H9 (cell line): ENCODE measurements at regions not wholly inside any gene's neighbourhood (a gene's known extent, or its start where the extent isn't known, plus 50 kb on each side); places are given as distances from the start of the nearest gene placed in this dataset.

Experiments
- DNase-seq: peaks from one replicate; pipeline ENCODE4 v3.0.0-alpha.2; 2017
- H2AFZ ChIP-seq: one replicate; pipeline ENCODE4 v1.6.1; 2013; ENCODE audit warnings: mild to moderate bottlenecking, low read length, control low read depth, moderate library complexity
- H2AK5ac ChIP-seq: 2 replicates; pipeline ENCODE4 v1.6.1; 2013; ENCODE audit warnings: low read length, control low read depth, mixed read lengths; ENCODE audit not compliant: insufficient read length
- H2BK120ac ChIP-seq: one replicate; pipeline ENCODE4 v1.6.1; 2013; ENCODE audit warnings: low read depth, mild to moderate bottlenecking, low read length, control low read depth, inconsistent platforms; ENCODE audit not compliant: poor library complexity, severe bottlenecking
- H2BK12ac ChIP-seq: 2 replicates; pipeline ENCODE4 v1.6.1; 2013; ENCODE audit warnings: low read length, control low read depth, mixed read lengths, low read depth; ENCODE audit not compliant: insufficient read length
- H2BK15ac ChIP-seq: 2 replicates; pipeline ENCODE4 v1.6.1; 2013; ENCODE audit warnings: low read depth, low read length, control low read depth
- H2BK20ac ChIP-seq: one replicate; pipeline ENCODE4 v1.6.1; 2013; ENCODE audit warnings: low read depth, mild to moderate bottlenecking, low read length, control low read depth, inconsistent platforms; ENCODE audit not compliant: poor library complexity, severe bottlenecking
- H2BK5ac ChIP-seq: 2 replicates; pipeline ENCODE4 v1.6.1; 2013; ENCODE audit warnings: low read length, control low read depth, mixed read lengths; ENCODE audit not compliant: insufficient read length
- H3K14ac ChIP-seq: 2 replicates; pipeline ENCODE4 v1.6.1; 2013; ENCODE audit warnings: low read length, control low read depth; ENCODE audit not compliant: insufficient read depth
- H3K18ac ChIP-seq: 2 replicates; pipeline ENCODE4 v1.6.1; 2013; ENCODE audit warnings: low read depth, mild to moderate bottlenecking, mixed read lengths, low read length, control low read depth; ENCODE audit not compliant: insufficient read length
- H3K23ac ChIP-seq: 2 replicates; pipeline ENCODE4 v1.6.1; 2013; ENCODE audit warnings: low read length, control low read depth, mixed read lengths, low read depth; ENCODE audit not compliant: insufficient read length
- H3K23me2 ChIP-seq: 2 replicates; pipeline ENCODE4 v1.6.1; 2013; ENCODE audit warnings: low read depth, mild to moderate bottlenecking, mixed read lengths, low read length, control low read depth; ENCODE audit not compliant: insufficient read length, poor library complexity, severe bottlenecking
- H3K27ac ChIP-seq: 2 replicates; pipeline ENCODE4 v1.5.1; 2013; ENCODE audit warnings: low read length, control low read depth, mixed read lengths, low read depth; ENCODE audit not compliant: insufficient read length
- H3K27me3 ChIP-seq: 2 replicates; pipeline ENCODE4 v1.6.1; 2013; ENCODE audit warnings: low read length, control low read depth, inconsistent platforms; ENCODE audit not compliant: insufficient read depth
- H3K4ac ChIP-seq: 2 replicates; pipeline ENCODE4 v1.6.1; 2013; ENCODE audit warnings: low read depth, mild to moderate bottlenecking, control low read depth, inconsistent platforms, low read length, moderate library complexity
- H3K4me1 ChIP-seq: 2 replicates; pipeline ENCODE4 v1.6.1; 2013; ENCODE audit warnings: low read length, control low read depth, inconsistent platforms; ENCODE audit not compliant: insufficient read depth
- H3K4me2 ChIP-seq: 2 replicates; pipeline ENCODE4 v1.6.1; 2013; ENCODE audit warnings: low read length, control low read depth, mixed read lengths; ENCODE audit not compliant: insufficient read length, insufficient read depth
- H3K56ac ChIP-seq: 2 replicates; pipeline ENCODE4 v1.6.1; 2013; ENCODE audit warnings: low read depth, mild to moderate bottlenecking, mixed read lengths, low read length, control low read depth; ENCODE audit not compliant: insufficient read length
- H3K79me1 ChIP-seq: 2 replicates; pipeline ENCODE4 v1.6.1; 2013; ENCODE audit warnings: low read depth, mild to moderate bottlenecking, moderate library complexity, low read length, control low read depth, inconsistent platforms; ENCODE audit not compliant: insufficient read depth, poor library complexity, severe bottlenecking
- H3K79me2 ChIP-seq: 2 replicates; pipeline ENCODE4 v1.6.1; 2013; ENCODE audit warnings: low read length, control low read depth, inconsistent platforms; ENCODE audit not compliant: insufficient read depth
- H3K9ac ChIP-seq: 2 replicates; pipeline ENCODE4 v1.6.1; 2013; ENCODE audit warnings: low read length, control low read depth, mixed read lengths; ENCODE audit not compliant: insufficient read length; ENCODE audit errors: extremely low read depth
- H3K9me3 ChIP-seq: one replicate; pipeline ENCODE4 v1.6.1; 2013; ENCODE audit warnings: low read depth, low read length, inconsistent platforms; ENCODE audit not compliant: control insufficient read depth
- H3T11ph ChIP-seq: one replicate; pipeline ENCODE4 v1.6.1; 2013; ENCODE audit warnings: mild to moderate bottlenecking, low read length, control low read depth, inconsistent platforms
- H4K20me1 ChIP-seq: one replicate; pipeline ENCODE4 v1.6.1; 2013; ENCODE audit not compliant: control insufficient read depth, insufficient read length, insufficient read depth
- H4K5ac ChIP-seq: 2 replicates; pipeline ENCODE4 v1.6.1; 2013; ENCODE audit warnings: low read depth, mild to moderate bottlenecking, mixed read lengths, low read length, control low read depth; ENCODE audit not compliant: insufficient read length
- H4K8ac ChIP-seq: replicated peaks from 2 replicates; pipeline ENCODE4 v1.6.1; 2013; ENCODE audit warnings: low read length, control low read depth, mixed read lengths, low read depth; ENCODE audit not compliant: insufficient read length
- H4K91ac ChIP-seq: 2 replicates; pipeline ENCODE4 v1.6.1; 2013; ENCODE audit warnings: low read depth, mild to moderate bottlenecking, moderate library complexity, mixed read lengths, low read length, control low read depth; ENCODE audit not compliant: insufficient read length
- H3K27ac Mint-ChIP-seq, 3 experiments: 2 replicates in 2 of 3; 3 replicates in 1 of 3; pipeline ENCODE4 v1.8.0; 2020 to 2021; ENCODE audit warnings: mixed read lengths in 3 of 3, mild to moderate bottlenecking in 1 of 3, moderate library complexity in 1 of 3
- H3K27me3 Mint-ChIP-seq: 2 replicates; pipeline ENCODE4 v1.8.0; 2021; ENCODE audit warnings: low read depth, mild to moderate bottlenecking, moderate library complexity, mixed read lengths
- H3K36me3 Mint-ChIP-seq, 3 experiments: 2 replicates in 2 of 3; 3 replicates in 1 of 3; pipeline ENCODE4 v1.8.0; 2020 to 2021; ENCODE audit warnings: low read depth in 3 of 3, mixed read lengths in 3 of 3; ENCODE audit not compliant: insufficient read depth in 1 of 3
- H3K4me1 Mint-ChIP-seq, 2 experiments: 2 replicates each; pipeline ENCODE4 v1.8.0; 2020; ENCODE audit warnings: mixed read lengths in 2 of 2
- H3K4me3 Mint-ChIP-seq, 2 experiments: 2 replicates in 1 of 2; 3 replicates in 1 of 2; pipeline ENCODE4 v1.8.0; 2020 to 2021; ENCODE audit warnings: mild to moderate bottlenecking in 2 of 2, mixed read lengths in 2 of 2, moderate library complexity in 1 of 2
- H3K9me3 Mint-ChIP-seq, 2 experiments: 2 replicates in 1 of 2; 3 replicates in 1 of 2; pipeline ENCODE4 v1.8.0; 2020; ENCODE audit warnings: mild to moderate bottlenecking in 2 of 2, mixed read lengths in 2 of 2, moderate library complexity in 1 of 2
- WGBS: extraction: QIAGEN DNeasy Blood & Tissue Kit; methylation state at CpG from one replicate; pipeline ENCODE4 v1.1.7; 2013; ENCODE audit warnings: missing lambda C conversion rate, low lambda C conversion rate, mixed read lengths; ENCODE audit not compliant: insufficient read length; ENCODE audit errors: extremely low coverage; 5-methylcytosine and 5-hydroxymethylcytosine counted together
- TF ChIP-seq, protein P1 (sequence below): fragments of 200-600 bp; sonication (generic); conservative IDR thresholded peaks from 3 replicates; pipeline ENCODE4 v1.8.0; 2021; ENCODE audit warnings: antibody characterized with exemption, mild to moderate bottlenecking

DNA sequence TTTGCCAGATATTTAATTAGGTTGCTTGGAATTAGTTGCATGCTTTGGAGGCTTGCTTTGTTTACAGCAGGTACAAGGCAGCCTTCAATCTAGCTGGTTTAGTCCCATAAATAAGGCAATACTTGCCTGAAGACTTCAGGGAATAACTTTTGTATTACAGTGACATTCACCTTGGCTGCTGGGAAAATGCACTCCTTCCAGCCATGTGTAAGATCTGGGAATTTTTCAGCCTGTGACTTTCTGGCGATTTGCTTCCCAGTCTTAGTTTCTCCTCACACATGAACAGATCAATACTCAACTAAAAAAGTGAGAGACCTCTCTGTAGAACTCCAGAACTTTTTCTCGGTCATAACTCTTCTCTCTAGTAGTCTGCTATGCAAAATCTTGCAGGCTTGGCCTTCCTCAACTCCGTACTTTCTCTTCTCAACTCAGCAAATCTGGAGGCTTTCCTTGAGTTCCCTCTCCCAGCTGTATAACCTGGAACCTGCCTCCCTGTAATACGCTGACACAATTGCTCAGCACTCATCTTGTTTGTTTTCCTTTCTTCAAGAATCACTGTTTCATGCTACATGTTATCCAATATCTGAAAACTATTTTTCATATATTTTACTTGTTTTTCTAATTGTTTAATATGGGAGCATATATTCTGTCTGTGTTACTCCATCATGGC, 173.0 kb downstream of the MSX2 start:
- no peaks in the 10 kb centered on the region for H3K79me2 ChIP-seq
- H3K4ac ChIP-seq = no peak overlapping the region
- H3T11ph ChIP-seq = no peak overlapping the region
- H2BK20ac ChIP-seq = no peak overlapping the region
- H3K4me2 ChIP-seq = no peak overlapping the region
- H4K20me1 ChIP-seq = no peaks in the 10 kb centered on the region
- peaks cover 0 to 4% (median 0%) of the 10 kb centered on the region in 3 experiments; a peak in 2 of 7 replicates for H3K36me3 Mint-ChIP-seq
- H3K14ac ChIP-seq = no peak overlapping the region
- H4K5ac ChIP-seq = no peak overlapping the region
- no peak for DNase-seq
- no peak overlapping the region; a peak in 1 of 7 replicates for H3K27ac Mint-ChIP-seq
- H2BK15ac ChIP-seq = no peak overlapping the region
- no peak overlapping the region for H3K23ac ChIP-seq
- no peak overlapping the region for H3K27ac ChIP-seq
- TF ChIP-seq, protein P1, sequence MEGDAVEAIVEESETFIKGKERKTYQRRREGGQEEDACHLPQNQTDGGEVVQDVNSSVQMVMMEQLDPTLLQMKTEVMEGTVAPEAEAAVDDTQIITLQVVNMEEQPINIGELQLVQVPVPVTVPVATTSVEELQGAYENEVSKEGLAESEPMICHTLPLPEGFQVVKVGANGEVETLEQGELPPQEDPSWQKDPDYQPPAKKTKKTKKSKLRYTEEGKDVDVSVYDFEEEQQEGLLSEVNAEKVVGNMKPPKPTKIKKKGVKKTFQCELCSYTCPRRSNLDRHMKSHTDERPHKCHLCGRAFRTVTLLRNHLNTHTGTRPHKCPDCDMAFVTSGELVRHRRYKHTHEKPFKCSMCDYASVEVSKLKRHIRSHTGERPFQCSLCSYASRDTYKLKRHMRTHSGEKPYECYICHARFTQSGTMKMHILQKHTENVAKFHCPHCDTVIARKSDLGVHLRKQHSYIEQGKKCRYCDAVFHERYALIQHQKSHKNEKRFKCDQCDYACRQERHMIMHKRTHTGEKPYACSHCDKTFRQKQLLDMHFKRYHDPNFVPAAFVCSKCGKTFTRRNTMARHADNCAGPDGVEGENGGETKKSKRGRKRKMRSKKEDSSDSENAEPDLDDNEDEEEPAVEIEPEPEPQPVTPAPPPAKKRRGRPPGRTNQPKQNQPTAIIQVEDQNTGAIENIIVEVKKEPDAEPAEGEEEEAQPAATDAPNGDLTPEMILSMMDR = no peak
- H2BK120ac ChIP-seq = no peak overlapping the region
- H3K4me1 Mint-ChIP-seq = peaks cover 2 to 4% of the 10 kb centered on the region in 2 experiments; a peak in 2 of 4 replicates
- no peak overlapping the region for H3K9ac ChIP-seq
- H3K9me3 Mint-ChIP-seq = peaks cover under 1 to 4% of the 10 kb centered on the region in 2 experiments; a peak in 2 of 5 replicates
- H3K18ac ChIP-seq = no peak overlapping the region
- peaks cover 2% of the 10 kb centered on the region; the same call in 1 of the 2 replicates for H3K27me3 Mint-ChIP-seq
- no peaks in the 10 kb centered on the region for H3K9me3 ChIP-seq
- no peak overlapping the region for H4K8ac ChIP-seq
- peak overlapping the region; percentile 69 for H2AFZ ChIP-seq
- H3K4me3 Mint-ChIP-seq = no peak overlapping the region
- WGBS = no CpG with 5 or more reads among the region's 4 CpGs
- H3K79me1 ChIP-seq = no peaks in the 10 kb centered on the region
- no peaks in the 10 kb centered on the region for H3K27me3 ChIP-seq
- H3K23me2 ChIP-seq = no peaks in the 10 kb centered on the region
- H2BK12ac ChIP-seq = no peak overlapping the region
- H3K56ac ChIP-seq = no peak overlapping the region
- H3K4me1 ChIP-seq = no peaks in the 10 kb centered on the region
- no peak overlapping the region for H2AK5ac ChIP-seq
- no peak overlapping the region for H2BK5ac ChIP-seq
- H4K91ac ChIP-seq = no peak overlapping the region
